Activated T-helper 2 cell treated with anti-CD3 and anti-CD28 coated beads, Interferon-gamma antibody, Interleukin-2, Interleukin-4, amounts not matched to agents 10 μg/mL and 5 μg/mL and 100 μg/mL, durations not matched to agents 14 hours and 24 hours and 36 hours (primary cell): ENCODE measurements at regions not wholly inside any gene's neighbourhood (a gene's known extent, or its start where the extent isn't known, plus 50 kb on each side); places are given as distances from the start of the nearest gene placed in this dataset.

ENCODE experiments used
- DNase-seq: peaks from one replicate; pipeline ENCODE4 v3.0.0; 2021; ENCODE audit warnings: low spot score
- H3K27ac Mint-ChIP-seq: one replicate; pipeline ENCODE4 v1.8.0; 2021; ENCODE audit warnings: mixed read lengths
- H3K27me3 Mint-ChIP-seq: one replicate; pipeline ENCODE4 v1.8.0; 2021; ENCODE audit warnings: low read depth, mixed read lengths
- H3K36me3 Mint-ChIP-seq: one replicate; pipeline ENCODE4 v1.8.0; 2021; ENCODE audit warnings: low read depth, mixed read lengths
- H3K4me1 Mint-ChIP-seq: one replicate; pipeline ENCODE4 v1.8.0; 2021; ENCODE audit warnings: low read depth, mixed read lengths
- H3K4me3 Mint-ChIP-seq: one replicate; pipeline ENCODE4 v1.8.0; 2021; ENCODE audit warnings: low read depth, mild to moderate bottlenecking, moderate library complexity, mixed read lengths
- H3K9me3 Mint-ChIP-seq: one replicate; pipeline ENCODE4 v1.8.0; 2021; ENCODE audit warnings: mixed read lengths
- intact Hi-C: fragments of 100-400 bp; cut with micrococcal nuclease; formaldehyde crosslinking; loops from one replicate; pipeline ENCODE4 v1.15.1; 2023

- no peak for DNase-seq
- H3K27ac Mint-ChIP-seq = no peak overlapping the region
- H3K4me1 Mint-ChIP-seq = no peaks in the 10 kb centered on the region
- H3K27me3 Mint-ChIP-seq = no peaks in the 10 kb centered on the region
- intact Hi-C loops = no loop called here
- no peak overlapping the region for H3K4me3 Mint-ChIP-seq
- peaks cover 23% of the 10 kb centered on the region for H3K9me3 Mint-ChIP-seq
- no peaks in the 10 kb centered on the region for H3K36me3 Mint-ChIP-seq
Measured at GRCh38 chr3:117563063-117563462, 853.5 kb downstream of the TUSC7 start.

- Mint-ChIP-seq H3K27me3 (no peaks in the 10 kb centered on the region), H3K4me1 (no peaks in the 10 kb centered on the region), H3K36me3 (no peaks in the 10 kb centered on the region), H3K27ac (no peak overlapping the region), H3K9me3 (peaks cover 10% of the 10 kb centered on the region), H3K4me3 (no peak overlapping the region)
- intact Hi-C loops = no loop called here
- DNase-seq = no peak
Measured at GRCh38 chr3:117565777-117566176, 856.2 kb downstream of the TUSC7 start.

DNA sequence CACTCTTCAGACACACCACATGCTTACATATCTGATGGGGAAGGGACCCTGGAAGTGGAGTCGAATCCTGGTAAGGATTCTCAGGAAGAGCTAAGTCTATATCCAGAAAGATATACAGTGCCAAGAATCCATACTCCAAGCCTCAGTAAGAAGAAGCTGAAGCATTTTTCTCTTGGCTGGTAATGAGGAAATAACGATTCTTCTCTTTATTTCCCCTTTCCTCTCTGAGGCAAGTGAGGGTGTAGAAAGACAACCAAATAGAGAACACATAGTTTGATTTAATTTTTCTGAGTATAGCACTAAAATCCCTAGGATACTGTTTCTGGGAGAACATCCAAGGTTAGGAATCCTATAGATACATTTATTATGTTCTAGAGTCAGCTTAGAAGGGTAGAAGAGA is 857.3 kb downstream of the TUSC7 start:
- no peaks in the 10 kb centered on the region for H3K27me3 Mint-ChIP-seq
- no peaks in the 10 kb centered on the region for H3K36me3 Mint-ChIP-seq
- no peak for DNase-seq
- intact Hi-C loops = no loop called here
- peaks cover 10% of the 10 kb centered on the region for H3K9me3 Mint-ChIP-seq
- no peaks in the 10 kb centered on the region for H3K4me1 Mint-ChIP-seq
- H3K4me3 Mint-ChIP-seq = no peak overlapping the region
- no peak overlapping the region for H3K27ac Mint-ChIP-seq

DNA sequence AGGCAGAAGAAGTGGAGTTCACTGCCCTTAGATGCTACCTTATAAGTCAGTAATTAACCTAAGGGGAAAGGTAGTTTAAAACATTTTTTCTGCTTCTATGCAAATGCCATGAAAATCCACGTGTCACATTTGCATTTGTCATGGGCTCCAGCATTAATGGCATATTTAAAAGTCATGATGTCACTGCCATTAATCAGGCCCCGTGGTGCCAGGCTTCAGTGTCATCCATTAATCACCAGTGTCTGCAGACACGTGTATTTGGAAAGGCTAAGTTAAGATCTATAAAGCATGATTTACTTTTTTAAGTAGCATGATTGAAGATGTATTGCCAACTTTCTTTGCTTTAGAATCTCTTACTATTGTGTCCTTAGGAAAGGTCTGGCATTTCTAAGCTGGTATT is 857.8 kb downstream of the TUSC7 start:
- H3K27me3 Mint-ChIP-seq = no peaks in the 10 kb centered on the region
- DNase-seq = no peak
- H3K4me3 Mint-ChIP-seq = no peak overlapping the region
- H3K9me3 Mint-ChIP-seq = peaks cover 10% of the 10 kb centered on the region
- no peaks in the 10 kb centered on the region for H3K4me1 Mint-ChIP-seq
- intact Hi-C loops = no loop called here
- H3K27ac Mint-ChIP-seq = no peak overlapping the region
- H3K36me3 Mint-ChIP-seq = no peaks in the 10 kb centered on the region

DNA sequence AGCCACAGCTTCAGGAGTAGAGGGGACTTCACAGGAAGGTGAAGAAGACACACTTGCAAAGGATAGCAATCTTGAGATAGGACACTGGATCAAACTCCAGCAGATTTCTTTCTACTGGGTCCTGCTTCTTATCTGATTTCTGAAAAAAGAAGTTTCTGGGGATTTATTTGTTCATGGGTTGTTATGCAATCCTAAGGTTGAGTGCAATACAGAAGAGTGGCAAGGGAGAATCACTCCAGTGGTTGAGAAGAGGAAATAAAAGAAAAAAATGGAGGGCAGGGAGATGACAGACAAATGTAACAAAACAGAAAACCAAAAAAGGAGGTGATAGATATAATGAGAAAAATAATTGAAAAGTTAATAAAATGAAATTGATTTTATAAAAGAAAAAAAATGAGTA is 858.3 kb downstream of the TUSC7 start:
- H3K36me3 Mint-ChIP-seq = no peaks in the 10 kb centered on the region
- H3K9me3 Mint-ChIP-seq = peaks cover 9% of the 10 kb centered on the region
- H3K27ac Mint-ChIP-seq = no peak overlapping the region
- H3K27me3 Mint-ChIP-seq = no peaks in the 10 kb centered on the region
- DNase-seq = no peak
- intact Hi-C loops = no loop called here
- no peaks in the 10 kb centered on the region for H3K4me1 Mint-ChIP-seq
- H3K4me3 Mint-ChIP-seq = no peak overlapping the region

- Mint-ChIP-seq H3K4me1 (no peaks in the 10 kb centered on the region), H3K27ac (no peak overlapping the region), H3K4me3 (no peak overlapping the region), H3K9me3 (peaks cover 8% of the 10 kb centered on the region), H3K27me3 (no peaks in the 10 kb centered on the region), H3K36me3 (no peaks in the 10 kb centered on the region)
- DNase-seq = no peak
- intact Hi-C loops = no loop called here
Measured at GRCh38 chr3:117572786-117573185, 863.2 kb downstream of the TUSC7 start.

DNA sequence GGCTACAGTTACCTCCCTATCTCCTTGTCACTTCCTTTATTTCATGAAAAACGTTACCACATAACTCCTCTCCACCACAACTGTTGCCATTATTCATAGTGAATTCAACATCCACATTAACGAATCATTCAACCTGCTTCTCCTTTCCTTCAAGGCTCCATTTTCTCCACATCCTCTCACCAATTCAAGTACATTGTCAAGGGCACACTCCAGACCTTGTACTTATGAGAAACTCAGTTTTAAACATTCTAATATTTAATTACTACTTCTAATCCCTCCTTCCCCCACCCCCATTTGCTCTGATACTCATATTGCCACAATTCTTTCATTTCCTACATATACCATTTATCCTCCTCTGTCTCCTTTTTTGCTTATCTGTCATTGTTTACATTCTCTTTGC is 871.2 kb downstream of the TUSC7 start:
- DNase-seq = no peak
- intact Hi-C loops = no loop called here
- Mint-ChIP-seq H3K4me3 (no peak overlapping the region), H3K27me3 (no peaks in the 10 kb centered on the region), H3K27ac (no peak overlapping the region), H3K36me3 (no peaks in the 10 kb centered on the region), H3K4me1 (no peaks in the 10 kb centered on the region), H3K9me3 (peaks cover 7% of the 10 kb centered on the region)

DNA sequence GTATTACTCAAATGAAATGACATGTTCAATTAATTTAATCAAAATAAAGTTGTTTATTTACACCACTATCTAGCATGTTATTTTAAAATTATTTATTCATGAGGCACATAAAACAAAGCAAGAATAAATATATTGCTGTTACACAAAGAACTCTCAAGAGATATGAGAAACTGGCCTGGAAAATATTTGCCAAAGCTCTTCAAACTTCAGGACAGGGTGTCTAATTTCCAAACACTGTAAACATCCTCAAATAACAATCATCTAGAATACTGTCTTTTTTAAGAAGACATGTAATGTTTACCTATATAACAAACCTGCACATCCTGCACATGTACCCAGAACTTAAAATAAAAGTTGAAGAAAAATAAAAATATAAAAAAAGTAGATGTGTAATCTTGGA is 876.6 kb downstream of the TUSC7 start:
- no peaks in the 10 kb centered on the region for H3K9me3 Mint-ChIP-seq
- no peak for DNase-seq
- no peaks in the 10 kb centered on the region for H3K36me3 Mint-ChIP-seq
- intact Hi-C loops = no loop called here
- H3K27ac Mint-ChIP-seq = no peak overlapping the region
- no peak overlapping the region for H3K4me3 Mint-ChIP-seq
- H3K27me3 Mint-ChIP-seq = no peaks in the 10 kb centered on the region
- H3K4me1 Mint-ChIP-seq = no peaks in the 10 kb centered on the region

GRCh38 chr3:117587416-117587815 is 877.8 kb downstream of the TUSC7 start:
- DNase-seq = no peak
- no peaks in the 10 kb centered on the region for H3K9me3 Mint-ChIP-seq
- H3K4me1 Mint-ChIP-seq = no peaks in the 10 kb centered on the region
- no peaks in the 10 kb centered on the region for H3K36me3 Mint-ChIP-seq
- H3K27me3 Mint-ChIP-seq = no peaks in the 10 kb centered on the region
- H3K4me3 Mint-ChIP-seq = no peak overlapping the region
- H3K27ac Mint-ChIP-seq = no peak overlapping the region
- intact Hi-C loops = no loop called here

- Mint-ChIP-seq H3K4me3 (no peak overlapping the region), H3K4me1 (no peaks in the 10 kb centered on the region), H3K27me3 (no peaks in the 10 kb centered on the region), H3K9me3 (no peaks in the 10 kb centered on the region), H3K36me3 (no peaks in the 10 kb centered on the region), H3K27ac (no peak overlapping the region)
- no peak for DNase-seq
- intact Hi-C loops = no loop called here
Measured at GRCh38 chr3:117589454-117589853, 879.9 kb downstream of the TUSC7 start.

DNA sequence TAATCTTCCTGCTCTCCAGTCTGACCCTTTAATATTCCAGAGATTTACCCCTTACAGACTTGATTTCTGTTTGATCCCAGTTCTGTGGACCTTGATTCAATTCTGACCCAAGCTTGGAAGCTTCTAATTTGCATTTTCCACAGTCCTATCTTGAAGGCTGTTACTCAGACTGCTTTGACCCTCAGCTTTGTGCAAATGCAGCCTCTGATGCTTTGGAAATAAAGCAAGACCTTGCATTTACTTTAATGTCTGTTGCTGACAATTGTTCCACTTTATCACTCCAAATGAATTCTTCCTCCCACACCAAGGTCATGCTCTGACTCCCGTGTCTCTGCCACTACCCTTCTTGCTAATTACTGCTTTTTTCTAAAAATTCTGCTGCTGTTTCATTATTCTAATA is 886.0 kb downstream of the TUSC7 start:
- intact Hi-C loops = no loop called here
- Mint-ChIP-seq H3K4me1 (no peaks in the 10 kb centered on the region), H3K9me3 (peaks cover 7% of the 10 kb centered on the region), H3K27ac (no peak overlapping the region), H3K27me3 (no peaks in the 10 kb centered on the region), H3K4me3 (no peak overlapping the region), H3K36me3 (no peaks in the 10 kb centered on the region)
- DNase-seq = no peak

GRCh38 chr3:117596503-117596902 is 886.9 kb downstream of the TUSC7 start:
- Mint-ChIP-seq H3K9me3 (peaks cover 7% of the 10 kb centered on the region), H3K27me3 (no peaks in the 10 kb centered on the region), H3K36me3 (no peaks in the 10 kb centered on the region), H3K4me1 (no peaks in the 10 kb centered on the region), H3K27ac (no peak overlapping the region), H3K4me3 (no peak overlapping the region)
- DNase-seq = no peak
- intact Hi-C loops = no loop called here

GRCh38 chr3:117597865-117598264 is 888.3 kb downstream of the TUSC7 start:
- no peaks in the 10 kb centered on the region for H3K36me3 Mint-ChIP-seq
- no peak overlapping the region for H3K4me3 Mint-ChIP-seq
- H3K27me3 Mint-ChIP-seq = no peaks in the 10 kb centered on the region
- intact Hi-C loops = no loop called here
- no peak for DNase-seq
- peaks cover 7% of the 10 kb centered on the region for H3K9me3 Mint-ChIP-seq
- H3K27ac Mint-ChIP-seq = no peak overlapping the region
- no peaks in the 10 kb centered on the region for H3K4me1 Mint-ChIP-seq

DNA sequence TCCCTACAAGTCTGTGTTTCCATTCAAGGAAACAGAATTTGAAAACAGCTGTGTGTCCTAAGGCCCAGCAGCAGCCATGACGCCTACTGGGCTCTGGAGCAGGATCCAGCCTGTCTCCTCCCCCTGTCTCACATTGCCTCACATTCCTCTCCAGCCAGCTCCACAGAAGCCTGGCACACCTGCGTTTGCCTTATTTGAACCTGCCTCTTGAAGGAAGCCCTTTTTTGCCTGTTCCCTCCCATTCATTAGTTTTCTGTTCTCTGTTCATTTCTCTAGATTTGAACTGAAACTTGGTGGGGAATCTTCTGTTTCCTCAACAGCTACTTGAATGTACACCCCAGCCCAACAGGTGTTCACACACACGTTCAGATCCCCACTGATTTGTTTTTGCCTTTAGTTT is 890.5 kb downstream of the TUSC7 start:
- H3K27me3 Mint-ChIP-seq = no peaks in the 10 kb centered on the region
- H3K9me3 Mint-ChIP-seq = peaks cover 7% of the 10 kb centered on the region

More for the DNA sequence above, 890.5 kb downstream of the TUSC7 start:
- no peak for DNase-seq
- Mint-ChIP-seq H3K36me3 (no peaks in the 10 kb centered on the region), H3K4me3 (no peak overlapping the region), H3K4me1 (no peaks in the 10 kb centered on the region), H3K27ac (no peak overlapping the region)
- intact Hi-C loops = no loop called here
